Activated T-cell treated with anti-CD3 and anti-CD28 coated beads for 4 hours (primary cell): ENCODE measurements at regions not wholly inside any gene's neighbourhood (a gene's known extent, or its start where the extent isn't known, plus 50 kb on each side); places are given as distances from the start of the nearest gene placed in this dataset.

Experiments
- DNase-seq: peaks from one replicate; pipeline ENCODE4 v3.0.0-alpha.2; 2020

DNA sequence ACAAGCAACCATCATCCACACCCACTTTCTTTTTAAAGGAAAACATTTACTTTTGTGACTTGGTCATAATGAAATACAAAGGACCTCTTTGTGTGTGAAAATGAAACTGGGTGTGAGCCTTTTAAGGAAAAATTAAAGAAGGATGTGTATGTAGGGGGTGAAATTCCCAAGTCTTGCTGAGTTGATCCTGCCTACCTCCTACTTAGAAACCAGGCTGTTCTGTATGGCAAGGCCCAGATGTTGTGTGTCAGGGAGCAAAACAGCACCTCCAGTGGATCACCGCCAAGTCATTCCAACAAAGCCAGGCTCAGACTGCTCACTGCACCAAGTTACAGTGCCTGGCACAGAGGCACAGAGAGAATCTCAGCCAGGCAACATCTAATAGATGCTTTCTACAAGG is 198.5 kb upstream of the FBN2 start:
- no peak for DNase-seq

DNA sequence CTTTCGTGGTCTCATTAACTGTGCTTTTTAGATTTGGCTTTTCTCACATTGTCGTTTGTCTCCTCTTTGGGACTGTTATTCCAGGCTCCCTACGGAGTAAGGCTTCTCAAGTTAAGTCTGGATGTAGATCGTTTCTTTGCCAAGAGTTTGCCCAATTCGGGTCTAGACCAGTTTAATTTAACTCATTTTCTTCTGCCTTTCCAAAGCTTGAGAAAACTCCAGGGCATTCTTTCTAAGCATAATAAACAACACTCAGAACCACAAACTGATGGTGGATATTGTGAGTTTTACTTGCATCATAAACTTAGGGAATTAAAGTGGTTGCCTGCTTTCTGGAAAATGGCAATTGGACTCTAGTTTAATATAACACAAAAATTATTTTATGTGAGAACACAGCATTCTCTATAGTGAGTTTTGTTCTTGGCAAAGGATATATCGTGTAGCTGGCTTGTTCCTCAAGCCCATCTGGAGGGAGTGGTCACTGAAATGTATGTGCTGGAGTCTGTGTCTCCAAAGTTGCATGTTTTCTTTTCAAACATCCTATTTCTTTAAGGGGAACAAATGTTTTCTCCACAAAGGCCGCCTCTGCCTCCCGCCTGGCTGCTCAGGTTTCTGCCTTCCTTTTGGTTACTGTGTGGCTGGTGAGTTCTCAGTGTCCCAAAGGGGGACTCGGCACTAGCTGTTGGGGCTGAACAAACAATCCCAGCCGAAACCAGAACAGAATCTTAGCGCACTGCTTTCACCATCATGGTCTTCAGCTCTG is 211.3 kb upstream of the FBN2 start:
- no peak for DNase-seq

- DNase-seq = no peak
Observed at GRCh38 chr5:128750155-128750554, 212.1 kb upstream of the FBN2 start.

- no peak for DNase-seq
Observed at GRCh38 chr5:128757196-128757959, 207.9 kb upstream of the SLC27A6 start.

GRCh38 chr5:128762661-128763306 is 202.5 kb upstream of the SLC27A6 start:
- no peak for DNase-seq

DNA sequence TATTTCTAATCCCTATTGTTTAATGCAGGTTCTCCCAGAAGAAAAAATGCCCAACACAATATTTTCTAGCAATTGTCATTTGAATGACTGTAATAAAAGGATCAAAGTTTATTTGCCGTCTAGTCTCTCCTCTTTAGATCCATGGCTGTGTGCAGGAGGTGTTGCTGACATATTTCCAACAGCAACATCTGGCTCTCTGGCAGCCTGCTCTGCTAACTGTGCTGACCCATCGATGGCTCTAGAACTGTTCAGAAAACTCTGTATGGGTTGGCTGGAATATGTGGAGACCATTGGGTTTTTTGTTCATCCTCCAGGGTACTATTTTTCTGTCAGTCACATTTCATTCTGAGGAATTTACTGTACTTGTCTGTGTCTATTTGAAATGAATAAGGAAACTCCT is 202.0 kb upstream of the SLC27A6 start:
- no peak for DNase-seq

- no peak for DNase-seq
Observed at GRCh38 chr5:128764601-128765310, 200.5 kb upstream of the SLC27A6 start.

DNA sequence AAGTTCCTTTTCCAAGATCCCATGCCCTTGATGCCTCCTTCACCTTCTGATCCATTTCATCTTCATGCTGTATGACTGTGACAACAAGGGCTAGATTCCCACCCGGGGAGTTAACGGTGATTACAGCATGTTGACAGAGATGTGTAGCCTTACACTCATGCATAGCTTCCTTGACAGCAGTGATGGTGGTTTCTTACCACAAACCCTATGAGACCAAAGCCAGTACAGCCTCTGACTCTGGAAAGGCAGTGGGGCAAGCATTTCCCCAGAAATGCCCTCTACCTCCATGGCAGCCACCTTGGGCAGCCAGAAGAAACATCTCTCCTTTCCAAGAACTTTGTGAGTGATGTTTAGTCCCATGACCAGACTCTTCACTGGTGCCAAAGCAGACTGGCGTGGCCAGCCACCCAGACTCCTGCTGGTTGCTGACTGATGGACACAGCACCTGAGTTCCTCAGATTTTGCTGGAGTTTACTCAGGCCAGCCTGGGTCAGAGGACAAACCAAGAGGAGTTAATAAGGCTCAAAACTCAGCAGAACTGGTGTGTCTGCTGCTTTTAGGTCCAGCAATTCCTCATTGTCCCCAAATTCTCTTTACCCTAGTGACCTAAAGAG is 199.7 kb upstream of the SLC27A6 start:
- no peak for DNase-seq

GRCh38 chr5:128766406-128766805 is 198.9 kb upstream of the SLC27A6 start:
- DNase-seq = no peak

- DNase-seq = no peak
Observed at GRCh38 chr5:128770907-128771306, 194.4 kb upstream of the SLC27A6 start.

GRCh38 chr5:128772356-128772755 is 192.9 kb upstream of the SLC27A6 start:
- no peak for DNase-seq

GRCh38 chr5:128773378-128773777 is 191.9 kb upstream of the SLC27A6 start:
- no peak for DNase-seq

- no peak for DNase-seq
Observed at GRCh38 chr5:128774605-128775004, 190.7 kb upstream of the SLC27A6 start.

- DNase-seq = no peak
Observed at GRCh38 chr5:128775558-128775957, 189.7 kb upstream of the SLC27A6 start.

- DNase-seq = no peak
Observed at GRCh38 chr5:128777052-128777451, 188.2 kb upstream of the SLC27A6 start.

GRCh38 chr5:128778474-128778873 is 186.8 kb upstream of the SLC27A6 start:
- DNase-seq = no peak

- DNase-seq = no peak
Observed at GRCh38 chr5:128782446-128782845, 182.8 kb upstream of the SLC27A6 start.

- no peak for DNase-seq
Observed at GRCh38 chr5:128784726-128785125, 180.6 kb upstream of the SLC27A6 start.

GRCh38 chr5:128791312-128791711 is 174.0 kb upstream of the SLC27A6 start:
- DNase-seq = no peak

GRCh38 chr5:128796506-128796905 is 168.8 kb upstream of the SLC27A6 start:
- no peak for DNase-seq

GRCh38 chr5:128798871-128799270 is 166.4 kb upstream of the SLC27A6 start:
- DNase-seq = no peak

DNA sequence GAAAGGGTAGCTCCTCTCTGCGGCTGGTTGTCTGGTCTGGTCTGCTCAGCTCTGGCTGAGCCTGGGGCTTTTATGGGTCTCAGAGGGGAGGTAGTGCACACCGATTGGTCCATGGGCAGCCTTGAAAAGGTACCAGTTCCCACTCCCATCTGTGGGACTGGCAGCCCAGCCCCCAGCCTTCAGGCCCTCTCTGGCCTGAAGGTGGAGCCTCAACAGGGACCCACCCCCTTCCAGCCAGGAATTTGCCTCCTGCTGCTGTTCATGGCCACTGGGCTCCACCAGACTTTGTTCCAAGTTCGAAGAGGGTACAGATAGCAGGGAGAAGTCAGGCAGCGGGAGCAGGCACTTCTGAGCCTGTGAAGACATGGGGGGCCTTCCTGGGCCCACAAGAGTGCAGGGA is 165.3 kb upstream of the SLC27A6 start:
- no peak for DNase-seq

GRCh38 chr5:128800377-128800776 is 164.9 kb upstream of the SLC27A6 start:
- DNase-seq = no peak
